Stimulated activated CD8-positive, alpha-beta memory T cell treated with anti-CD3 and anti-CD28 coated beads, Interleukin-12 subunit alpha, Interleukin-12 subunit beta, amount 100 ng/mL, for 4 hours (primary cell): ENCODE measurements at regions not wholly inside any gene's neighbourhood (a gene's known extent, or its start where the extent isn't known, plus 50 kb on each side); places are given as distances from the start of the nearest gene placed in this dataset.

ENCODE experiments used
- DNase-seq: peaks from one replicate; pipeline ENCODE4 v3.0.0-alpha.2; 2020; ENCODE audit warnings: low read depth

- DNase-seq, result no peak
Measured at GRCh38 chr10:129278686-129279085, 188.4 kb upstream of the MGMT start.

- no peak for DNase-seq
Measured at GRCh38 chr10:129279446-129280154, 187.4 kb upstream of the MGMT start.

- DNase-seq, result no peak
Measured at GRCh38 chr10:129280155-129280502, 186.9 kb upstream of the MGMT start.

GRCh38 chr10:129280908-129281586 is 186.0 kb upstream of the MGMT start:
- no peak for DNase-seq

GRCh38 chr10:129285459-129285858 is 181.6 kb upstream of the MGMT start:
- no peak for DNase-seq

GRCh38 chr10:129288999-129289584 is 177.9 kb upstream of the MGMT start:
- no peak for DNase-seq

GRCh38 chr10:129293991-129294700 is 172.9 kb upstream of the MGMT start:
- DNase-seq, result no peak

- DNase-seq, result no peak
Measured at GRCh38 chr10:129294944-129295343, 172.1 kb upstream of the MGMT start.

GRCh38 chr10:129305046-129305445 is 162.0 kb upstream of the MGMT start:
- DNase-seq, result no peak

- no peak for DNase-seq
Measured at GRCh38 chr10:129307141-129307540, 159.9 kb upstream of the MGMT start.

- DNase-seq, result no peak
Measured at GRCh38 chr10:129308953-129309564, 158.0 kb upstream of the MGMT start.

- DNase-seq, result no peak
Measured at GRCh38 chr10:129309565-129309964, 157.5 kb upstream of the MGMT start.

- no peak for DNase-seq
Measured at GRCh38 chr10:129310881-129311280, 156.2 kb upstream of the MGMT start.

- no peak for DNase-seq
Measured at GRCh38 chr10:129319934-129320333, 147.1 kb upstream of the MGMT start.

- no peak for DNase-seq
Measured at GRCh38 chr10:129320340-129320739, 146.7 kb upstream of the MGMT start.

- DNase-seq, result no peak
Measured at GRCh38 chr10:129321727-129322126, 145.3 kb upstream of the MGMT start.

GRCh38 chr10:129322933-129323820 is 143.9 kb upstream of the MGMT start:
- no peak for DNase-seq

GRCh38 chr10:129323879-129324278 is 143.2 kb upstream of the MGMT start:
- no peak for DNase-seq

GRCh38 chr10:129325893-129326292 is 141.1 kb upstream of the MGMT start:
- no peak for DNase-seq

GRCh38 chr10:129328546-129328945 is 138.5 kb upstream of the MGMT start:
- no peak for DNase-seq

GRCh38 chr10:129329385-129330055 is 137.5 kb upstream of the MGMT start:
- no peak for DNase-seq
